PFSK-1 (cell line): ENCODE measurements at regions not wholly inside any gene's neighbourhood (a gene's known extent, or its start where the extent isn't known, plus 50 kb on each side); places are given as distances from the start of the nearest gene placed in this dataset.

Experiments
- FOXP2 ChIP-seq: optimal IDR thresholded peaks from 2 replicates; pipeline ENCODE3; 2011; ENCODE audit warnings: borderline replicate concordance, control low read depth, inconsistent platforms; ENCODE audit not compliant: insufficient read depth; ENCODE audit errors: extremely low read length, extremely low read depth
- POLR2AphosphoS5 ChIP-seq: IDR thresholded peaks from 2 replicates; pipeline ENCODE4 v1.6.1; 2012; ENCODE audit warnings: low read depth, mild to moderate bottlenecking, control low read depth, low read length, moderate library complexity
- SIN3A ChIP-seq: IDR thresholded peaks from 2 replicates; pipeline ENCODE4 v1.6.1; 2012; ENCODE audit warnings: mild to moderate bottlenecking, low read length, moderate library complexity, borderline replicate concordance; ENCODE audit not compliant: insufficient read depth
- TAF1 ChIP-seq: IDR thresholded peaks from 2 replicates; pipeline ENCODE4 v1.6.1; 2012; ENCODE audit warnings: low read length, control low read depth, borderline replicate concordance; ENCODE audit not compliant: insufficient read depth
- TF ChIP-seq, protein P1 (sequence below), 2 experiments: IDR thresholded peaks; 2 replicates each; pipeline versions ENCODE4 v1.6.1 to v1.8.0; 2011 to 2012; ENCODE audit warnings: low read depth in 2 of 2, low read length in 2 of 2, control low read depth in 1 of 2, inconsistent platforms in 1 of 2, mild to moderate bottlenecking in 1 of 2, moderate library complexity in 1 of 2; ENCODE audit not compliant: insufficient read depth in 1 of 2

DNA sequence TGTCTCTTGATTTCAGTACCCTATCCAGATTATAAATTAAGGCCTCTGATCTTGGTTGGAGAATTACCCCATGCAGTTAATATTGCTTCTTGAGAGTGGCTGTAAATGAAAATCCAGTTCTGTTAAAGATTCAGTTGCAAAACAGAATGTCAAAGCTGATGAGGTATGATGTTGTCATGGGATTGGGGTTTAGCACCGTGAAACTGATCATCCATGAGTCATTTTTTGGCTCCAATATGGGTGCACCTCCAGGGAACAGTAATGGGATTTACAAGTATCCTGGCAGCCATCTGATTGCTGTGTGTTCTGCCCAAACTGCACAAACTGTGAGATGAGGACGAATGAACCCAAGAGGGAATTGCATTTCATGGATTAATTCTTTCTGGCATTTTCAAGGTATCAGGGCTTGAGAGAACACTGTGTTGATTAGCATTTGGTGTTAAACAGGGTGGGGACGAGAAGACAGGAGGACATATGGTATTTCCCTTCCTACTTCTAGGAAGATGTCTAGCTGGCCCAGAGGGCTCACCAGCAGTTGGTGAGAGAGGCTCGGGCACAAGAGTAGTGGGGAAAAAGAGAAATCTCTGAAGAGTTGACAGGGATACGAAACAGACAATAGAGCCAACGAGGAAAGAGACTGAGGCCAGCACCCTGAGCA lies 214.7 kb downstream of the GAS1 start:
- TF ChIP-seq POLR2AphosphoS5 (no peak), TAF1 (no peak), SIN3A (no peak), FOXP2 (no peak)
- TF ChIP-seq, protein P1, sequence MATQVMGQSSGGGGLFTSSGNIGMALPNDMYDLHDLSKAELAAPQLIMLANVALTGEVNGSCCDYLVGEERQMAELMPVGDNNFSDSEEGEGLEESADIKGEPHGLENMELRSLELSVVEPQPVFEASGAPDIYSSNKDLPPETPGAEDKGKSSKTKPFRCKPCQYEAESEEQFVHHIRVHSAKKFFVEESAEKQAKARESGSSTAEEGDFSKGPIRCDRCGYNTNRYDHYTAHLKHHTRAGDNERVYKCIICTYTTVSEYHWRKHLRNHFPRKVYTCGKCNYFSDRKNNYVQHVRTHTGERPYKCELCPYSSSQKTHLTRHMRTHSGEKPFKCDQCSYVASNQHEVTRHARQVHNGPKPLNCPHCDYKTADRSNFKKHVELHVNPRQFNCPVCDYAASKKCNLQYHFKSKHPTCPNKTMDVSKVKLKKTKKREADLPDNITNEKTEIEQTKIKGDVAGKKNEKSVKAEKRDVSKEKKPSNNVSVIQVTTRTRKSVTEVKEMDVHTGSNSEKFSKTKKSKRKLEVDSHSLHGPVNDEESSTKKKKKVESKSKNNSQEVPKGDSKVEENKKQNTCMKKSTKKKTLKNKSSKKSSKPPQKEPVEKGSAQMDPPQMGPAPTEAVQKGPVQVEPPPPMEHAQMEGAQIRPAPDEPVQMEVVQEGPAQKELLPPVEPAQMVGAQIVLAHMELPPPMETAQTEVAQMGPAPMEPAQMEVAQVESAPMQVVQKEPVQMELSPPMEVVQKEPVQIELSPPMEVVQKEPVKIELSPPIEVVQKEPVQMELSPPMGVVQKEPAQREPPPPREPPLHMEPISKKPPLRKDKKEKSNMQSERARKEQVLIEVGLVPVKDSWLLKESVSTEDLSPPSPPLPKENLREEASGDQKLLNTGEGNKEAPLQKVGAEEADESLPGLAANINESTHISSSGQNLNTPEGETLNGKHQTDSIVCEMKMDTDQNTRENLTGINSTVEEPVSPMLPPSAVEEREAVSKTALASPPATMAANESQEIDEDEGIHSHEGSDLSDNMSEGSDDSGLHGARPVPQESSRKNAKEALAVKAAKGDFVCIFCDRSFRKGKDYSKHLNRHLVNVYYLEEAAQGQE (IDR thresholded peaks at IDR 0.05; ENCODE audit: insufficient read depth in 1 of 2, low read depth in 2 of 2, low read length in 2 of 2) = no peak

DNA sequence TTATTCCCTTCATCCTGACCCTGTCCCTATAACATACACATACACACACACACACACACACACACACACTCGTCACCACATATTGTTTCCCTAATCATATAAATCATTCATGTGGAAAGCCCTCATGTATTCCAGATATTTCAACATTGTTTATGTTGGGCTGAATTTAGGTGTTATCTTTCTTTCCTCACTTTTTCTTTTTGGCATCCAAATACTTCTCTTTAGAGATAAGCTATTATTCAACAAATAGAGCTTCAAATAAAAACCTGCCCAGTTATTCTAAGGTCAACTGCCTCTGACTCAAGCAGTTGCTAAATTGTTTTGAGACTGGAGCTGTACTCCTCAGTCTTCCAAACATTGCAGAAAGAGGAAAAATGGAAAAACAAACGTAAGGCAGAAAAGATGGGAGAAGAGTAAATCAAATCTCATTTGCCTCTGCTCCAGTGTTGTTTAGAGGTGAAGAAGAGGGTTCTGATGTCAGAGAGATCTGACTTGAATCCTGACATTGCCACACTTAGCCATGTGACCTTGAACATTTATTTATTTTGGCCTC lies 215.7 kb downstream of the GAS1 start:
- TF ChIP-seq POLR2AphosphoS5 (no peak), FOXP2 (no peak), SIN3A (no peak), TAF1 (no peak)
- TF ChIP-seq, protein P1 (IDR thresholded peaks at IDR 0.05; ENCODE audit: insufficient read depth in 1 of 2, low read depth in 2 of 2, low read length in 2 of 2) = no peak

DNA sequence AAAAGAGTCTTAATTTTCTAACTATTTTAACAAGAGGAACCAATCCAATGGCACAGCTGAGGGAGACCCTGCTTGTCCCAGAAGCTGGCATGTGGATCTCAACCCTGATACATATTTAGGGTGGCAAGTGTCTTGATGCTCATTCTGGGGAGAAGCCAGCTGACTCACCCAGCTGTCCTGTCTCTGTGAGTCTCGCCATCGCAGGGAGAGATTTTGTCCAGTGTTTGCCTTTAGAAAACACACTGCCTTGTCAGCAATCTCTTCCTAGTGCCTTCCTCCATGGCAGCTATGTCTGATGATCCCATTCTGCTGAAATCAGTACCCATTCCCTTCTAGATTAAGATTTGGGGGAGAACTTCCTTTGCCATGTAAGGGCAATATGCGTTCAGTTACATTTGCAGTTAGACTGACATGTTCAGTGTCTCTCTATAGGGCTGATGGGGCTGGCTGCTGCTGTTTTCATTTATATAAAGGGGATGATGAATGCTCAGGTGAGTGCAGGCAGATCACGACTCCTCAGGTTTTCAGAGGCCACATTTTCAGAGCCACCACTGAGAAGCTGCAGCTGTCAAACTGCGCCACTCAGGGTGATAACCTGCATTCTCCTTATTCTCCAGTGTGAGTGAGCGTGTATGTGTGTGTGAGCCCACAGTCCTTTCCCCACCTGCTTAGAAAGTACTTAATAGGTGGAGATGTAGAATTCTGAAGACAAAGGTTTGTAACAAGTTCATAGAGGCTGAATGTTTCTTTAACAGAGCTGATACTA lies 217.0 kb downstream of the GAS1 start:
- no peak for TF ChIP-seq POLR2AphosphoS5
- no peak for TF ChIP-seq FOXP2
- TF ChIP-seq, protein P1 (IDR thresholded peaks at IDR 0.05; ENCODE audit: insufficient read depth in 1 of 2, low read depth in 2 of 2, low read length in 2 of 2) = no peak
- TF ChIP-seq TAF1 = no peak
- no peak for TF ChIP-seq SIN3A

DNA sequence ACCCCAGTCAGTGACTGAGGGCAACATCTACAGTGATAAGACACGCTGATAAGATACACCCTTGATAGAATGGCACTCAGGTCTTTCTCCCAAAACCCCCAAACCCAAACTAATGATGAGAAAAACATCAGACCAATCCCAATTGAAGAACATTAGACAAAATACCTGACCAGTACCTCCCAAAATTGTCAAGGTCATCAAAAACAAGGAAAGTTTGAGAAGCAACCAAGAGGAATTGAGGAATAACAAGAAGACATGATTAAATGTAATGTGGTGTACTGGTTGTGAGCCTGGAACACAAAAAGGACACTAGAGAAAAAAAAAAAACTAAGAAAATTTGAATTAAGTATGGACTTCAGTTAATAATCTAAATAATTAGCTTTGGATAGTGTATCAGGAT lies 222.8 kb downstream of the GAS1 start:
- no peak for TF ChIP-seq POLR2AphosphoS5
- TF ChIP-seq, protein P1 (IDR thresholded peaks at IDR 0.05; ENCODE audit: insufficient read depth in 1 of 2, low read depth in 2 of 2, low read length in 2 of 2) = no peak
- no peak for TF ChIP-seq FOXP2
- TF ChIP-seq SIN3A = no peak
- TF ChIP-seq TAF1 = no peak
